ENCODE measurements at regions not wholly inside any gene's neighbourhood (a gene's known extent, or its start where the extent isn't known, plus 50 kb on each side); places are given as distances from the start of the nearest gene placed in this dataset.

GRCh38 chr12:124491856-124492420 lies 75.5 kb downstream of the NCOR2 start:
- no peak for TF ChIP-seq CTCF (IDR thresholded peaks at IDR 0.05)
- TF ChIP-seq TCF7L2 (IDR thresholded peaks at IDR 0.05; ENCODE audit: low read depth, low read length), result no peak
- TF ChIP-seq REST (IDR thresholded peaks at IDR 0.05; ENCODE audit: insufficient read depth in 1 of 2, low read depth in 2 of 2, low read length in 1 of 2), result no peak
- no peak for TF ChIP-seq SIN3A (IDR thresholded peaks at IDR 0.05; ENCODE audit: borderline replicate concordance, insufficient read depth, low read depth, low read length)

Data from Panc1 (cell line).